HG03095 (cell line): ENCODE measurements at regions not wholly inside any gene's neighbourhood (a gene's known extent, or its start where the extent isn't known, plus 50 kb on each side); places are given as distances from the start of the nearest gene placed in this dataset.
A peak's percentile ranks its signal among the peaks of the same experiment; 100 is the strongest.

Experiments
- ATAC-seq: cut with Tn5 transposase; IDR thresholded peaks from one replicate; pipeline ENCODE4 v1.9.1; 2021; ENCODE audit warnings: moderate library complexity; ENCODE audit not compliant: unreplicated experiment

- peak; percentile 44 for ATAC-seq
These were observed 232.9 kb downstream of the FOXO1 start for GRCh38 chr13:40433577-40433976.

- ATAC-seq = no peak
These were observed 231.7 kb downstream of the FOXO1 start for GRCh38 chr13:40434516-40435397.

GRCh38 chr13:40438022-40438680 is 228.3 kb downstream of the FOXO1 start:
- ATAC-seq = no peak

DNA sequence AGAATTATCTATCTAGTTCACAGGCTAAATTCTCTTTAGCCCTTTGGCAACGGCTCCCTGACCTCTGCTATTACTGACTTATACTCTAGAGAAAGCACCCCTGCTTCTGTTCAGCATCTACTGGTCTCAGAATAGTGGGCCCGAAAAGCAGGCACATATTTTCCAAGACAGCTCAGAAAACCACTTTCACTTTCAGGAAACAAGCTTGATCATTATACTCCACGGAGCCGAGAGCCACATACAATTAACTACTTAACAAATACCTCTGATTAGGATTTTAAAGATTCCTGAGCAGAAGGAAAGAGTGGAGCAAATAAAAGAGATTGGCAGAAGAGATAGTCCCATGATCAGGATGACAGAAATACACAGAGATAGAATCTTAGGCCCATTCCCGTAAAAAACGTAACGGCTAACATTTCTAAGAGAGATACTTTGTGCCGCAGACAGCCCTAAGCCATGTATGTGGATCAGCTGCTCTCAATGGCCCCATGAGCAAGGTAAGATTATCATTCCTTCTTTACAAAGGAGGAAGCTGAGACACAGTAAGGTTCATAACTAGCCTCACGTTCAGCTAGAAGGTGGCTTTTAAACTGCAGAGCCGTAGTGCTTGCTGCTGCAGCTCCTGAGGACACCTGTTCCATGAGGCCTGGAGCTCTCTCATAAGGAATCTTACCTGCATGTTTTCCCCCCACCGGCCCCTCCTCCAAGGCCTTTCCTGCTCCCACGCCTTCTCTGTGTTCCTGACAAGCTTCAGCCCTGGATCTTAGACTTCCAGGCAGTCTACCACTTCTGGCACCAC is 227.2 kb downstream of the FOXO1 start:
- no peak for ATAC-seq

DNA sequence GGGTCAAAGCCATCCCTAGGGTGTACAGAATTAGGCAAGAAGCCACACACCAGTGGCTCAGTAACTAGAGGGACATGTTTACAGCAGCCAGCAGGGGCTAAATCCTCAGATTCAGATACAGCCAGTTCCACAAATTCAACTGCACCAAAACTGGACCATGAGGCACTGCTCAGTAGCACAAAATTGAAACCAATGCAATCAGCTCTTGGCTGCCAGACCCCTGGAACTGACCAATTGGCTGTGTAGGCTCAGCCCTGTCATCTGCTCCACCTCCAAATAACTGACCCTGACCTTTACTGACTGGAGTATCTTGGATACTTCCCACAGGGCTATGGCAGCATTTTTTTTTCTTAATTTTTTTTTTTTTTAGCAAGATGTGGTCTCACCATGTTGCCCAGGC is 226.5 kb downstream of the FOXO1 start:
- ATAC-seq = no peak

GRCh38 chr13:40440990-40441820 is 225.2 kb downstream of the FOXO1 start:
- no peak for ATAC-seq

DNA sequence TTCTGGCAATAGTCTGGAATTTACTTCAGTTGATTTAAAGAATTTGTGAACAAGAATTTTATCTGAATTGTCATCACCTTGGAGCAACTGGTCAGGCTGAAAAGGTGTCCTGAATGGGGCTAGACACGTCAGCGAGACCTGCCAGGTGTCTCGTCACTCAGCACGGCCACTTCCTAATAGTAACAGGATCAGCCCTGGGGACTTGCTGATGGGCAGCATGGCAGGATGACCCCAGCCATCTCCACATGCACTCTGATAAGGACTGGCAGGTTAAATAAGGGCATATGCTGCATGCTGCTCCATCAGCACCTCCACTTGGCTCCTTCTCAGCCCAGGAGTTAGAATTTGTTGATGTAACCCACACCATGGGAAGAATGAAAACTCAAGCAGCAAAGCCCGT is 224.2 kb downstream of the FOXO1 start:
- no peak for ATAC-seq

- no peak for ATAC-seq
These were observed 223.6 kb downstream of the FOXO1 start for GRCh38 chr13:40442826-40443225.

- no peak for ATAC-seq
These were observed 222.2 kb downstream of the FOXO1 start for GRCh38 chr13:40444241-40444640.

GRCh38 chr13:40445557-40445990 is 220.9 kb downstream of the FOXO1 start:
- ATAC-seq = peak; percentile 99

GRCh38 chr13:40446365-40446764 is 220.1 kb downstream of the FOXO1 start:
- ATAC-seq = no peak

DNA sequence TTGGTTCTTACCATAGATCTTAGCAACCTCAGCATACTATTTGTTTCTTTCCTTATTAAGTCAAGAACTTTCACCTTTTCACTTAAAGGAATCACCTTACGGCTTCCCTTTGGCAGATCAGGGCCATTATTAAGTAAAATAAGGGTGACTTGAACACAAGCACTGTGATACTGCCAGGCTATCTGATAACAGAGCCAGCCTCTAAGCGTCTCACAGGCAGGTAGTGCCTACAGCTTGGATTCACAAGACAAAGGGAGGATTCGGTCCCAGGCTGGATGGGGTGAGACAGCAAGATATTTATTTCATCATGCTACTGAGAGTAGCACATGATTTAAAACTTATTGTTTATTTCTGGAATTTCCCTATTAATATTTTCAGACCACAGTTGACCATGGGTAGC is 218.6 kb downstream of the FOXO1 start:
- ATAC-seq = no peak

- ATAC-seq = no peak
These were observed 214.3 kb downstream of the FOXO1 start for GRCh38 chr13:40452038-40452666.

DNA sequence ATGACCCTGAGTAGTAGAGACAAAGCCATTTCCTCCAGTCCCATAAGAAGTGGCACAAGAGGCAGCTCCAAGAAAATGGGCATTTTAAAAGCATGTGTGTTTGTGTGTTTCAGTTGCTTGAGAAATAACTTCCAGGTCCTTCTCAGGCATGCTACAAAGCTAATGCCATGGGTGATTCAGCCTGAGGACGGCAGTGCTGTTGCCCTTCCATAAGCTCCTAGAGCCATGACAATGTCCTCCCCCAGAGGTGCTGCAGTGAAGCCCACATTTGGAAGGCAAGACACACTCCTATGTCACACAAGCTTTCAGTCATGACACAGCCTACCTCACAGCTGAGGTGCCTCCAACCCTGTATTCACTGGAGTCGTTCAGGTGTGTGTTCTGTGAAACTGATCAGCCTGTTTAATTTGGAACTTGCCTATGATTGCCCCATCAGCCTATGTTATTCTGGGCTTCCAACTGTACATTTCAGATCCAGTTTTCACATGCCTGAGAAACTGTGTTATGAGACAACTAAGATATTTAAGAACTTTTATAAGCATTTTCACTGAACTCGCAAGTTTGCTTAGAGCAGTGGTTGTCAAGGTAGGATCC is 213.6 kb downstream of the FOXO1 start:
- no peak for ATAC-seq

GRCh38 chr13:40453351-40454021 is 213.0 kb downstream of the FOXO1 start:
- ATAC-seq = no peak

GRCh38 chr13:40456397-40456953 is 210.0 kb downstream of the FOXO1 start:
- ATAC-seq = no peak

- ATAC-seq = no peak
These were observed 209.4 kb downstream of the FOXO1 start for GRCh38 chr13:40456979-40457553.

GRCh38 chr13:40457929-40458719 is 208.3 kb downstream of the FOXO1 start:
- ATAC-seq = no peak
